Esophagus muscularis mucosa (tissue), 4 donors: ENCODE measurements at regions not wholly inside any gene's neighbourhood (a gene's known extent, or its start where the extent isn't known, plus 50 kb on each side); places are given as distances from the start of the nearest gene placed in this dataset.

ENCODE experiments used
- EP300 ChIP-seq: sonication (generic); formaldehyde crosslinking; IDR thresholded peaks from one replicate; pipeline ENCODE4 v1.6.1; 2017; ENCODE audit warnings: antibody characterized with exemption
- POLR2A ChIP-seq: fragments of 450-650 bp; IDR thresholded peaks from one replicate; pipeline ENCODE4 v1.6.1; 2017; ENCODE audit warnings: antibody characterized with exemption, moderate library complexity, mild to moderate bottlenecking, low read depth
- TF ChIP-seq, protein P1 (sequence below), 3 experiments: fragments of 200-600 bp in 2 of 3; fragments of 450-650 bp in 1 of 3; sonication (generic) in 2 of 3; IDR thresholded peaks; one replicate each; pipeline ENCODE4 v1.5.1; 2017 to 2019; ENCODE audit warnings: antibody characterized with exemption in 3 of 3, mild to moderate bottlenecking in 2 of 3, moderate library complexity in 1 of 3

DNA sequence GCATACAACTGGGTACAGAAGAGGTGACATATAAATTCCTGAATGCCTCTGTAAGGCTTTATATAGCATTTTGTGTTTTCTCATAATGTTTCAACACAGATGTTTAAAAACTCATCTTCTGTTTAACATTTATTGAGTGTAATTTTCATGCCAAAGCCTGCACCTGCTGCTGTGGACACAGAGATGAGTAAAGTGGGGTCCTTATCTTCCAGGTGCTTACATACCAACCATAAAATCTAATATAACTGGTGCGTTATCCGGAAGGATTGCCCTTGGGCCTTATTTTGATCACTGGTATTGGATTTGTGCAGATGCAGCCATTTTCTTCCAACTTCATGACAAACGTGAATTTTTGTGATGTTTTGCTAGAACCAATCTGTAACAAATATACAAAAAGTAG lies 222.3 kb downstream of the DMRT2 start:
- TF ChIP-seq, protein P1, sequence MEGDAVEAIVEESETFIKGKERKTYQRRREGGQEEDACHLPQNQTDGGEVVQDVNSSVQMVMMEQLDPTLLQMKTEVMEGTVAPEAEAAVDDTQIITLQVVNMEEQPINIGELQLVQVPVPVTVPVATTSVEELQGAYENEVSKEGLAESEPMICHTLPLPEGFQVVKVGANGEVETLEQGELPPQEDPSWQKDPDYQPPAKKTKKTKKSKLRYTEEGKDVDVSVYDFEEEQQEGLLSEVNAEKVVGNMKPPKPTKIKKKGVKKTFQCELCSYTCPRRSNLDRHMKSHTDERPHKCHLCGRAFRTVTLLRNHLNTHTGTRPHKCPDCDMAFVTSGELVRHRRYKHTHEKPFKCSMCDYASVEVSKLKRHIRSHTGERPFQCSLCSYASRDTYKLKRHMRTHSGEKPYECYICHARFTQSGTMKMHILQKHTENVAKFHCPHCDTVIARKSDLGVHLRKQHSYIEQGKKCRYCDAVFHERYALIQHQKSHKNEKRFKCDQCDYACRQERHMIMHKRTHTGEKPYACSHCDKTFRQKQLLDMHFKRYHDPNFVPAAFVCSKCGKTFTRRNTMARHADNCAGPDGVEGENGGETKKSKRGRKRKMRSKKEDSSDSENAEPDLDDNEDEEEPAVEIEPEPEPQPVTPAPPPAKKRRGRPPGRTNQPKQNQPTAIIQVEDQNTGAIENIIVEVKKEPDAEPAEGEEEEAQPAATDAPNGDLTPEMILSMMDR (IDR thresholded peaks at IDR 0.05), result no peak
- TF ChIP-seq EP300 (no peak), POLR2A (no peak)
